ENCODE measurements at regions not wholly inside any gene's neighbourhood (a gene's known extent, or its start where the extent isn't known, plus 50 kb on each side); places are given as distances from the start of the nearest gene placed in this dataset.

DNA sequence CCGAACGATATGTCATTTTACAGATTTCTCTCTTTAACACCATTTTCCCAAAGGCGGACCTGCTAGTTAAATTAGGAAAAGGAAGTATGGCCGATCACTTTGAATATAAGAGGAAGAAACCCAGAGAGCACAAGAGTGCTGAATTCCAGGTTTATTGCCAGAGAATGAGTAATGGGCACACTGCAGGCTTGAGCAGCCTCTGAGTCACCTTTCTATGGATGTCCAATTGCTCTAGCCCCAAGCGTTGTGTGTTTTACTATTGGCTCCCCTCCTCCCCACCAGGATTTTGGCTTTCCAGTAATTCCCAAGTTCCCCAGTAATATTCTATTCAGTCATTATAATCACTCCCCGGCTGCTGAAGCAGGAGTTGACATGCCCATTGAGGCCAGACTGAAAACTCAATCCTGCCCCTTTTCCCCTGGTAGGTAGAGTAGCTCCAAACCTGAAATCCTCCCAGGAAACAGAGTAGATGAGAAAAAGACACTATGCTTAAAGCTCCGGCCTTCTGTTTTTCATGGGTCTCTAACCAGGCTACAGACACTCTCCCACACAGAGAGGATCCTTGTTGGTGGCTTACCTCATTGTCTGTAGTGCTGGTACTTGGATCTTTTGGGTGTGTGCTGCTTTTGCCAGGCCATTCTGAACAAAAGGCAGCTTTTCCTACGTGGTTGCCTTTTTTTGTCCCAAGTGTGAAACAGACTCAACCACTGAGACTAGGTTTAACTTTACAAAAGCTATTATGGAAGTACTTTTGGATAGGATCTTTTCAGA, 704.3 kb upstream of the FLRT2 start:
- Histone ChIP-seq H3K27ac (ENCODE audit: low read depth in 2 of 2, low read length in 2 of 2) (no peak overlapping the region), H3K27me3 (ENCODE audit: control insufficient read depth, insufficient read depth, low read length) (no peaks in the 10 kb centered on the region), H3K4me3 (ENCODE audit: low read length in 3 of 3) (no peak overlapping the region), H3K4me1 (ENCODE audit: control insufficient read depth in 2 of 3, insufficient read depth in 2 of 3, low read depth in 1 of 3, low read length in 3 of 3) (no peaks in the 10 kb centered on the region), H3K36me3 (ENCODE audit: control insufficient read depth in 2 of 3, insufficient read depth in 3 of 3, low read length in 3 of 3) (no peaks in the 10 kb centered on the region), H3K9ac (ENCODE audit: low read length in 3 of 3) (no peak overlapping the region), H3K9me3 (ENCODE audit: control insufficient read depth in 2 of 3, insufficient read depth in 1 of 3, low read length in 3 of 3) (no peaks in the 10 kb centered on the region)
- FAIRE-seq (no peak), DNase-seq (no peak)
- intact Hi-C loops (cut with DNase I), result no loop called here
- TF ChIP-seq, protein P1, sequence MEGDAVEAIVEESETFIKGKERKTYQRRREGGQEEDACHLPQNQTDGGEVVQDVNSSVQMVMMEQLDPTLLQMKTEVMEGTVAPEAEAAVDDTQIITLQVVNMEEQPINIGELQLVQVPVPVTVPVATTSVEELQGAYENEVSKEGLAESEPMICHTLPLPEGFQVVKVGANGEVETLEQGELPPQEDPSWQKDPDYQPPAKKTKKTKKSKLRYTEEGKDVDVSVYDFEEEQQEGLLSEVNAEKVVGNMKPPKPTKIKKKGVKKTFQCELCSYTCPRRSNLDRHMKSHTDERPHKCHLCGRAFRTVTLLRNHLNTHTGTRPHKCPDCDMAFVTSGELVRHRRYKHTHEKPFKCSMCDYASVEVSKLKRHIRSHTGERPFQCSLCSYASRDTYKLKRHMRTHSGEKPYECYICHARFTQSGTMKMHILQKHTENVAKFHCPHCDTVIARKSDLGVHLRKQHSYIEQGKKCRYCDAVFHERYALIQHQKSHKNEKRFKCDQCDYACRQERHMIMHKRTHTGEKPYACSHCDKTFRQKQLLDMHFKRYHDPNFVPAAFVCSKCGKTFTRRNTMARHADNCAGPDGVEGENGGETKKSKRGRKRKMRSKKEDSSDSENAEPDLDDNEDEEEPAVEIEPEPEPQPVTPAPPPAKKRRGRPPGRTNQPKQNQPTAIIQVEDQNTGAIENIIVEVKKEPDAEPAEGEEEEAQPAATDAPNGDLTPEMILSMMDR (IDR thresholded peaks at IDR 0.05; ENCODE audit: borderline replicate concordance, extremely low read depth, insufficient read depth), result no peak

DNA sequence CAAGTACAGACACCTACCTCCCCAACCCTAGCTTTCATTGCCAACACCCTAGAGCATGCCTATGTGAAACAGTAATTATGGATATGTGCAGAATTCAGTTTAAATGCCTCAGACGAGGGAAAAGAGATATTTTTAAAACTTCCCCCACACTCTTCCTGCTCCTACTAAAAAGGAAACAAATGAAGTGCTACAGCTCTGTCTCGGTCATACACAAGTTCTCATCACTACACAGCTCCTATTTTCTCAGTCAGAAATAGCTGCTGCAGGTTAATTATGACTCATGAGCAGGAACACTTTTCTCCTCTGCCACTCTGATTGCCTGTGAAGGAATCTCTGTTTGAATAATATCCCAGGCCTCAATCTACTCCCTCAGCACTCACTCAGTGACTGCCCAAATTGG, 703.6 kb upstream of the FLRT2 start:
- H3K27ac ChIP-seq (ENCODE audit: low read depth in 2 of 2, low read length in 2 of 2), result no peak overlapping the region
- intact Hi-C loops (cut with DNase I), result no loop called here
- H3K9me3 ChIP-seq (ENCODE audit: control insufficient read depth in 2 of 3, insufficient read depth in 1 of 3, low read length in 3 of 3), result no peaks in the 10 kb centered on the region
- H3K36me3 ChIP-seq (ENCODE audit: control insufficient read depth in 2 of 3, insufficient read depth in 3 of 3, low read length in 3 of 3), result no peaks in the 10 kb centered on the region
- no peaks in the 10 kb centered on the region for H3K27me3 ChIP-seq (ENCODE audit: control insufficient read depth, insufficient read depth, low read length)
- FAIRE-seq, result no peak
- no peak overlapping the region for H3K9ac ChIP-seq (ENCODE audit: low read length in 3 of 3)
- TF ChIP-seq, protein P1 (IDR thresholded peaks at IDR 0.05; ENCODE audit: borderline replicate concordance, extremely low read depth, insufficient read depth), result no peak
- H3K4me1 ChIP-seq (ENCODE audit: control insufficient read depth in 2 of 3, insufficient read depth in 2 of 3, low read depth in 1 of 3, low read length in 3 of 3), result no peaks in the 10 kb centered on the region
- H3K4me3 ChIP-seq (ENCODE audit: low read length in 3 of 3), result no peak overlapping the region
- DNase-seq, result no peak

DNA sequence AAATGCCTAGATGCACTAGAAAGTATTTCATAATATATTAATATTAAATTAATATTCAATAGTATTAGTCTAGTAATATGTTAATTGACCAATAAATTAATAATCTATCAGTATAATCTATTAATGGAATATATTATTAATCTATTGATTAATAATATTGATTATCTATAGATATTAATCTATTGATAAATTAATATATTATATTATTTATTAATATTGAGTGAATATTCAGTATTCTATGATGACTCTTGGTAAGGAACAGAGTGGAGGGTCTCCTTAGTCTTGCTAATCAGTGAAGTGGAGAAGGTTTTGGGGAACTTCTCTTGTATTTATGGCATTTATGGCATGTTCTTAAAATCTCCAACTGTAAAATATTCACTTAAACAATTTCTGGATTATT, 679.3 kb upstream of the FLRT2 start:
- Histone ChIP-seq H3K36me3 (ENCODE audit: control insufficient read depth in 2 of 3, insufficient read depth in 3 of 3, low read length in 3 of 3) (no peaks in the 10 kb centered on the region), H3K27ac (ENCODE audit: low read depth in 2 of 2, low read length in 2 of 2) (no peak overlapping the region), H3K9ac (ENCODE audit: low read length in 3 of 3) (no peak overlapping the region), H3K27me3 (ENCODE audit: control insufficient read depth, insufficient read depth, low read length) (no peaks in the 10 kb centered on the region), H3K9me3 (ENCODE audit: control insufficient read depth in 2 of 3, insufficient read depth in 1 of 3, low read length in 3 of 3) (no peaks in the 10 kb centered on the region), H3K4me3 (ENCODE audit: low read length in 3 of 3) (no peak overlapping the region), H3K4me1 (ENCODE audit: control insufficient read depth in 2 of 3, insufficient read depth in 2 of 3, low read depth in 1 of 3, low read length in 3 of 3) (no peaks in the 10 kb centered on the region)
- DNase-seq (no peak), FAIRE-seq (peak; percentile 92)
- TF ChIP-seq, protein P1 (IDR thresholded peaks at IDR 0.05; ENCODE audit: borderline replicate concordance, extremely low read depth, insufficient read depth), result no peak
- intact Hi-C loops (cut with DNase I), result no loop called here

Data from kidney (tissue), 13 donors.